Nephron (organoid): ENCODE measurements at regions not wholly inside any gene's neighbourhood (a gene's known extent, or its start where the extent isn't known, plus 50 kb on each side); places are given as distances from the start of the nearest gene placed in this dataset.

Experiments used
- H3K27ac Mint-ChIP-seq, 3 experiments: 2 replicates each; pipeline ENCODE4 v1.8.0; 2020; ENCODE audit warnings: mixed read lengths in 3 of 3, mild to moderate bottlenecking in 2 of 3, moderate library complexity in 1 of 3
- H3K27me3 Mint-ChIP-seq: 2 replicates; pipeline ENCODE4 v1.8.0; 2021; ENCODE audit warnings: low read depth, mild to moderate bottlenecking, moderate library complexity, mixed read lengths
- H3K36me3 Mint-ChIP-seq: 2 replicates; pipeline ENCODE4 v1.8.0; 2020; ENCODE audit warnings: low read depth, mixed read lengths
- H3K4me1 Mint-ChIP-seq: 2 replicates; pipeline ENCODE4 v1.8.0; 2020; ENCODE audit warnings: mixed read lengths
- H3K4me3 Mint-ChIP-seq, 3 experiments: 2 replicates each; pipeline ENCODE4 v1.8.0; 2020; ENCODE audit warnings: mild to moderate bottlenecking in 3 of 3, mixed read lengths in 3 of 3, moderate library complexity in 2 of 3
- H3K9me3 Mint-ChIP-seq: 2 replicates; pipeline ENCODE4 v1.8.0; 2020; ENCODE audit warnings: mixed read lengths
- CTCF ChIP-seq, 3 experiments: fragments of 200-600 bp; sonication (generic); IDR thresholded peaks; one replicate each; pipeline ENCODE4 v1.5.0; 2021; ENCODE audit warnings: antibody characterized with exemption in 3 of 3; ENCODE audit not compliant: unreplicated experiment in 3 of 3

- H3K27ac Mint-ChIP-seq: no peak overlapping the region
- H3K4me1 Mint-ChIP-seq: peaks cover 4% of the 10 kb centered on the region
- no peaks in the 10 kb centered on the region for H3K9me3 Mint-ChIP-seq
- TF ChIP-seq CTCF (IDR thresholded peaks at IDR 0.05; ENCODE audit: unreplicated experiment in 3 of 3): no peak
- H3K36me3 Mint-ChIP-seq: no peaks in the 10 kb centered on the region
- no peaks in the 10 kb centered on the region for H3K27me3 Mint-ChIP-seq
- H3K4me3 Mint-ChIP-seq: no peak overlapping the region
Observed at GRCh38 chr2:151056870-151057269, 204.8 kb downstream of the RBM43 start.

DNA sequence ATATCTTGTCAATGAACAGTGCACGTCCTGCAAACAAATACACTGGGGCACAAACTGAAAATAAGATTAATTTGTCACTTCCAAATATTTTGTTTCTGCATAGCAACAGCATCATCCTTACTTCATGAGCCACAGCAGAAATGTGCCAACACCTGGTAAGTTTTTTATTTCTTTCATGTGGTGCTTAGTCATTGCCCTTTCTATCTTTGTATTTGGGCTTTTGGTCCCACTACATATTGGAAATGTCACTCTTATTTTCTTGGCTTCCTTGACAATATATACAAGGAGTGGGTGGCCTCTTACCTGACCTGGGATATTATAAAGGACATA is 208.0 kb downstream of the RBM43 start:
- Mint-ChIP-seq H3K4me3 (no peak overlapping the region), H3K4me1 (peaks cover 4% of the 10 kb centered on the region), H3K27me3 (peaks cover 4% of the 10 kb centered on the region), H3K9me3 (no peaks in the 10 kb centered on the region), H3K27ac (no peak overlapping the region), H3K36me3 (no peaks in the 10 kb centered on the region)
- no peak for TF ChIP-seq CTCF (IDR thresholded peaks at IDR 0.05; ENCODE audit: unreplicated experiment in 3 of 3)

DNA sequence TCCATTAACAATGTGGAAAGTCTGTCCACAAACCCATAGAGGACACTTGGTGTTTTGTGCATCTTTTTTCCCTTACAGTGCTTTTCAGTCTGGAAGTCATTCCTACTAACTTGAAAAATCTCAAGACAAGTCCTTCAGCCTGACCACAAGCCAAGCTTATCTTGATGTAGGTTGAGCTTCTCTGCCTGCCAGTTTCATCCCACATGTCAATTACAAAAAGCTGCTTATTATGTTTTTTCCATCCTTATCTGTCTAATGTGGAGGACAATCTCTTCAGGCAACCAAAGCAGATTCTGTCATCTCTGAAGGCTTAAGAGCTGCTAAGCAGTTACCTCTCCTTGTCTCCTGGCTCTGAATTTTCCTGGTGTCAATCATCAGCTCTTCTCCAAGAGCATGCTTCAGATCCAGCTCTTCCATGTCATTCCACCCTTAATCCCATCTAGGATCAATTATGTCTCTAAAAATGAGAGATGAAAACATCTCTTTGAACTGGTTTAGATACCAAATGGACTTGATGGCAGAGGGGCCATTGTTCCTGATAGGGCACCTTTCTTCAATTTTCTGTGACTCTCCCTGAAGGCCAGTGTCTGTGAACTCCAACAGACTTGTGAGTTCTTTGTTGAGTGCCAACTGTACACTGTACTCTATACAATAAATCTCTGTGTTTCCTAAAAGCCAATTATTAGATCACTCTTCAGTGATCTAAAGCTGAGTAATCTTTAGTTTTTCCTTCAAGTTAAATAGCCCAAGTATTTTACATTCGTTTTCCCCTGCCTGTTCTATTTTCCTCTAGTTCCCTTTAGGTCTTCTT is 208.6 kb downstream of the RBM43 start:
- no peak overlapping the region for H3K27ac Mint-ChIP-seq
- H3K36me3 Mint-ChIP-seq: no peaks in the 10 kb centered on the region
- H3K27me3 Mint-ChIP-seq: peaks cover 4% of the 10 kb centered on the region

DNA sequence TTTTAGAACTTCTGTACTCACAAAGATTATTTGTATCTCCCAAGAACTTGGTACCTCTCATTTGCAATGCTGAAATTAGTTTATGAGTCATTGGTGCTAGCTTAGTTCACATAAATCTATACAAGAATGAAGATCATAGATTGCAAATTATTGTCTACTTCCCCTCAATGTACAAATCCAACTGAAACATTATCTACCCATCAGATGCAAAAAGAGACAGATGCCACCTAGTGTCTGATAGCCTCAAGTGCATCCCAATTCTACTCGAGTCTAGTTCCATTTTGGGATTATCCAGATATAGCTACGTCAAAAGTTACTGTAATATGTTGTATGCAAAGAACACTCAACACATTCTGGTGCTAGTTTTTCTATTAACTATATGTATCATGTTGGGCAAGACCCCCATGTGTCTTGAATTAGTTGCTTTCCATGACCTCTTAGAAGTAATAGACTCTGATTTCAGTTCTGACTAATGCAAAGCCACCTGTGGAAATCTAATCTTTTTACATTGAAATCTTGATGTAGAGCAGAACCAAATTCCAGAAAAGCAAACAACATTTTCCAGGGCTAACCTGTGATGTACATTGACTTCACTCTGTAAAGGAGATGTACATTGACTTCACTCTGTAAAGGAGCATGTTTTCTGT is 210.0 kb downstream of the RBM43 start:
- no peak overlapping the region for H3K27ac Mint-ChIP-seq
- peak; percentile 59 to 82 (median 67) for TF ChIP-seq CTCF (IDR thresholded peaks at IDR 0.05; ENCODE audit: unreplicated experiment in 3 of 3)
- H3K36me3 Mint-ChIP-seq: no peaks in the 10 kb centered on the region
- H3K4me1 Mint-ChIP-seq: peaks cover 4% of the 10 kb centered on the region
- no peak overlapping the region for H3K4me3 Mint-ChIP-seq
- peaks cover 4% of the 10 kb centered on the region for H3K27me3 Mint-ChIP-seq
- no peaks in the 10 kb centered on the region for H3K9me3 Mint-ChIP-seq

More for the DNA sequence above, 208.6 kb downstream of the RBM43 start:
- no peaks in the 10 kb centered on the region for H3K9me3 Mint-ChIP-seq
- H3K4me3 Mint-ChIP-seq: no peak overlapping the region
- H3K4me1 Mint-ChIP-seq: peaks cover 4% of the 10 kb centered on the region
- no peak for TF ChIP-seq CTCF (IDR thresholded peaks at IDR 0.05; ENCODE audit: unreplicated experiment in 3 of 3)

GRCh38 chr2:151049746-151050145 is 211.9 kb downstream of the RBM43 start:
- no peak for TF ChIP-seq CTCF (IDR thresholded peaks at IDR 0.05; ENCODE audit: unreplicated experiment in 3 of 3)
- peaks cover 4% of the 10 kb centered on the region for H3K27me3 Mint-ChIP-seq
- H3K4me1 Mint-ChIP-seq: no peaks in the 10 kb centered on the region
- H3K4me3 Mint-ChIP-seq: no peak overlapping the region
- H3K9me3 Mint-ChIP-seq: peaks cover 6% of the 10 kb centered on the region
- H3K36me3 Mint-ChIP-seq: no peaks in the 10 kb centered on the region
- no peak overlapping the region for H3K27ac Mint-ChIP-seq
